Activated CD4-positive, alpha-beta T cell treated with anti-CD3 and anti-CD28 coated beads, Interleukin-2, amount 50 U/mL, for 1 hour (primary cell): ENCODE measurements at regions not wholly inside any gene's neighbourhood (a gene's known extent, or its start where the extent isn't known, plus 50 kb on each side); places are given as distances from the start of the nearest gene placed in this dataset.

Source experiments
- DNase-seq: peaks from one replicate; pipeline ENCODE4 v3.0.0-alpha.2; 2020

GRCh38 chr12:4045786-4046494 is 172.7 kb upstream of the PARP11 start:
- DNase-seq = no peak

DNA sequence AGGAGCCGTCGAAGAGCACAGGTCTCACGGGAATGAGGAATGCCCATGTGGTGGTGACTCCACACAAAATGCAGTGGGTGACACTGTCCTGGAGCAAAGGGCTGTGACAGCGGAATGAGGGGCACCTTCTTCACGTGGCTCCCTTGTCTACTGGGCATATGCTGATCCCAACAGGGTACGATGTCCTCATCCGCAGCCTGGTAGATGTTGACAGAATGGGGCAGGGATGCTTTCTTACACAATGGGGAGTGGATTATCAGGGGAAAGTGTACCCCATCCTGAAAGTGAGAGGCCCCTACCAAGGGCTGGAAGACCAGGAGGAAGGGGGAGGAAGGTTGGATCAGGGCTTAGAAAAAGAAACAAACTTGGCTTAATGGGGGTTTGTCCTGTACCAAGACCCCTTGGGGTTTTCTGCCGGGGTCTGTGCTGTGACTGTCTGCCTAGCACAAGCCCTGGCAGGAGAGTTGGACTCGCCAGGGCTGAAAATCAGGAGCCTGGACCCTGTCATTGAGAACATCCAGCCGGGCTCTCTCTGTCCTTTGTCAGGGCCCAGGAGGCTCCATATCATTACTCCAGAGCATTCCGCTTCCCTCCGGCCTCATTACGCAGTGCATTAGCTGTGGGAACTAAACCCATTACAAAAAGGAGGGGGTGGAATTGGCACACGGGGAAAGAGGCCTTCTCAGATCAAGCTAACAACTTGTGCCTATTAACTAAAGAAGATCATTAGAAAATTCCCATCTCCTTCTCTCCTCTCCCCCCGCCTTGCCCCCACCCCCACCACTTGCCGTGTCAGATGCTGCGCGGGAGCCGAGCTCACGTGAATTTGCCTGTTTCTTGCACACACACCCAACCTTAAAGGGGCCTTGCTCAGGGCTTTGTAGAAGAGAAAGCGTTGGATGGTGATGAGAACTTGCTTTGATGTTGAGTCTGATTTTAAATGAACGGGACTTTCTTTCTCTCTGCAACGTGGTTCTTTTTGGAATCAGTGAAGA is 171.8 kb upstream of the PARP11 start:
- no peak for DNase-seq

DNA sequence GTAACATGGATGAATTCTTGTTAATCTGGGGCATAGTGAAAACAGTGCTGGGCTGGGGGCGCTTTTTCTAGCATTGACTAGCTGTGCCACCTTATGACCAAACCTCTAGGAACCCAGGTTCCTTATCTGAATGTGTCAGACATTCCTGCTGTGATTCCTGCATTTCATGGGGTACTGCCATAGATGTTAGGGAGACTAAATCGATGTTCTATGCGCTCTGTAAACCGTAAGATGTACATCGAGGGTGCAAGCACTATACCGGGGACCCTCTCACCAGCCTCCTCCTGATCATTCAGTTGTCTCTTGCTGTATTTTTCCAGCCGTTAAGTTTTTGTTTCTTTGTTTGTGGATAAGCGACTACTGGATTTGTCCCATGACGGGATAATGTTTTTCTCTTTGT is 170.9 kb upstream of the PARP11 start:
- no peak for DNase-seq

- no peak for DNase-seq
Observed at GRCh38 chr12:4041187-4041885, 168.1 kb upstream of the PARP11 start.

- DNase-seq = no peak
Observed at GRCh38 chr12:4039931-4040330, 166.7 kb upstream of the PARP11 start.

DNA sequence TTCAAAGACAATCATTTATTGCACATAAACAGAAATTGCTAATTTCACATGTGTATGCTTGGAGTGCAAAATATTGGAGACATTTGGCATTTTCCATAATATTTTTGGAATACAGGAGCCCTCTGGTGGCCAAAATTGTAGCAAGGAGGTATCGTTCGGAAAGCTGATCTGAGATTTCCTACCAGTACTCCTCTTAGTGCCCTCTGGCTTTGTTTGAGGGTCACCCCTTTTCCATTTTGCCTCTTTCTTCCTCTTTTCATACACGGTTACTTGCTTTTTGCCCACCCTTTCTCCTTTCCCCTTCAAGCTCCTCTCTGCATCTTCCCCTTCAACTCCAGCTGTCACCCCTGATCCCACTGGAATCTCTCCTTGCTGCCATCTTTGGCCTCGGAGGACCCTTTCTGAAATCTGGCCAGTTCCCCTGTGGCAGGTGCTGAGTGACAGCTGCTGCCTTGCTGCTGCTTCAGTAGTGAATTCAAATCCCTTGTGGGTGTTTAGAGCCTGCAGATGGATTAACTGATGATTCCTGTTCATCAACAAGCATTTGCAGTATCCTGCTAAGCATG is 164.6 kb upstream of the PARP11 start:
- DNase-seq = peak; percentile 13

DNA sequence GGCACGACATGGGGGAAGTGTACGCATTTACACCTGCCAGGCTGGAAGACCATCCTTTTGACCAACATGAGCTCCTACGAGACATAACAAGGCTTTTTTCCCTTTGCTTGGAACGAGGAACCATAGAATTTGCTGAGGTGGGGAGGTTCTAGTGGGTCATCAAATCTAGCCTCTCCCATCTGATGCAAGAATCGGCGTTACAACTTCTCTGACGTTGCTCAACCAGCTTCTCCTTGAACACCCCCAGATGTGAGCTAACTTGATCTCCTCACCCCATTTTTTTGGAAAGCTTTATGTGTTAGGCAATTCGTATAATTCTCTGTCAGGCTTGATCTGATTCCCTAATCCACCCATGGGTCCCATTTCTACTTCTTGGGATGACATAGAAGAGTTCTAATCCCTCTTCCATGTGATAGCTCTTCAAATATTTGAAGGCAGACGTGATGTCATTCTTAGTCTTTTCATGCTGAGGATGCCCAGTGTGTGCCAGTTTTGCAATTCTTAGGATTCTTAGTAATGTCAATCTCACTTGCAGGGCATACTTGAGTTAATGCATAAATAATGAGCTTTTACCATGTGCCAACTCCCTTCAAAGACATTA is 163.6 kb upstream of the PARP11 start:
- DNase-seq = no peak

- DNase-seq = no peak
Observed at GRCh38 chr12:4034921-4035320, 161.7 kb upstream of the PARP11 start.

DNA sequence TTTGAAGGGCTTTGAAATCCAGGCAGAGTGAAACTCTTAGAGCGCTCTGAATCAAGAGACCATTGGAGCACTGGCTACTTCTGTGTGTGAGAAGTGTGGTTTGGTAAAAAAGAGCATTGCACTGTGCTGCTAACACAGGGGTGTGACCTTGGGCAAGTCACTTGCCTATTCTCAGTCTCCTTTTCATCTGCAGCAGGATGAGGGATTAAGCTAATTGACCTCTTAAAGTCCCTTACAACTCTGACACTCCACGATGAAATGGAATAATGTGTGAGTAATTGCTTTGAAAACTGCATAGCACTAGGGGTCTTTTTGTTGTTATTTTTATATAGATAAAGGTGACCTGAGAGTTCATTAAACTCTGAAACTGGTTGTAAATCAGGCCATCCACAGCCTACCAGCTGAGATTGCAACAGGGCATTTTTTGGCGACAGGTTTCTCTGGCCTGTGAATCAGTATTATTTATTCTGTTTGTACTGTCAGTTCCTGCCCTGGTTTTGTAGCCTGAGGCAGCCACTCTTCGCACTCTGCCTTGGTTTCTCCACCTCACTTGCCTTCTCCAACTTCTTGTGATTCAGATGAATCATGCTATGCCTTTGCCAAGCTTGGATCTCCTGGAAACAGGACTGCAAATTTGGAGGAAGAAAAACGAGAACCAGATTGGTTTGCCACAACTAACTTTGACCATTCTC is 159.9 kb upstream of the PARP11 start:
- DNase-seq = no peak

DNA sequence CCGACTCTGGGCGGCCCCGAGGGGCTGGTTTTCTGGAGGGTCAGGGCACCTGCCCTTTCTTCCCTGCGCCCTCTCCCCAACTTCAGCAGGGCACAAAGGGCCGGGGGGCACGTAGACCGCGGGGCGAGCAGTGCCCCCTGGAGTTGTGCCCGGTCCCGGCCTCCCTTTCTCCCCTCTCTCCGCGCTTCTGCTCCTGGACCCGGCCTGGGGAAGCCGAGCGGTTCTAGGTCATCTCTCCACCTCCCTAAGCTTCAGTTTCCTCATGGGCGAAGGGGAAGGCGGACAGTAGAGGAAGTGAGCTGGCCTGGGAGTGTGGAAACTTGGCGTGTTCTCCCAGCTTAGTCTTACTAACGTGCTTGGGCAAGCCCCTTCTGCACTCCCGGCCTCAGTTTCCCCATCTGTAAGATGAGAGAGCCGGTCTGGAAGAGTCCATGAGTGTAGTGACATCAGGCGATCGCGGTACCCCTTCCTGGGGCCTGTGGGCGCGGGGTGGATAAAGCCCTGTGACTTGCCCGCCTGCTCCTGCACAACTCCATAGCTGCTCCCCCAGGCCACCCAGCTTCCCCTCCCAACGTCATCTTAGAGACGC is 158.6 kb upstream of the PARP11 start:
- no peak for DNase-seq

GRCh38 chr12:4030929-4031702 is 157.9 kb upstream of the PARP11 start:
- peak; percentile 71 for DNase-seq

GRCh38 chr12:4027412-4027811 is 154.2 kb upstream of the PARP11 start:
- DNase-seq = peak; percentile 61

DNA sequence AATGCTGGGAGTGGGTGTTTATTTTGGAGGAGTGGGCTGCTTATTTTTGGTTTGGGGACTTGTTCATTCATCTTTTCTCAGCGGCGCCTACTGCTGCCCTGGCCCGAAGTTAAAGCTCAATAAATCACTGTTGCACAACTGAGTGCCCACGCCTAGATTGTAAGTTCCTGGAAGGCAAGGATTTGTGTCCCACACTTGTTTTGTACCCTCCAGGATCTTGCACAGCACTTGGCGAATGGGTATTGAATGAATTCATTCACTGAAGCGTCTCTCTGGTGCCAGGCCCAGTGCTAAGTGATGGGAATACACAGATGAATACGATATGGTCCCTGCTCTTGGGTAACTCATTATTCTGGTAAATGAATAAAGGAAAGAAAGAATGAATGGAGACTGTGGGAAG is 153.3 kb upstream of the PARP11 start:
- DNase-seq = no peak

DNA sequence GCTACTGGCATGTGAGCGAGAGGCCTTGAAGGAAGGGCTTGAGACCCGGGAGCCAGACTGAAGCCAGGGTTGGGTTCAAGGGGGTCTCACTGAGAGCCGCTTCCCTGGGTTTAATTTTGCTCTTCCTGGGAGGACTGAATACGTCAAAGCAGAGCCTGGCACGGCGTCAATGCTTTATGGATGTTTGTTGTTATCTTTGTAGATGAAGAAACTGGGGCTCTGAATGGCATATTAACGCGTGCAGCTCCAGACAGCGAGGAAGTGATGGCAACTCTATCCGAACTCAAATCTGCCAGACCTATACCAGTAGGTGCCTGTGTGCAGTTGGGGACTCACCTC is 152.8 kb upstream of the PARP11 start:
- DNase-seq = no peak

DNA sequence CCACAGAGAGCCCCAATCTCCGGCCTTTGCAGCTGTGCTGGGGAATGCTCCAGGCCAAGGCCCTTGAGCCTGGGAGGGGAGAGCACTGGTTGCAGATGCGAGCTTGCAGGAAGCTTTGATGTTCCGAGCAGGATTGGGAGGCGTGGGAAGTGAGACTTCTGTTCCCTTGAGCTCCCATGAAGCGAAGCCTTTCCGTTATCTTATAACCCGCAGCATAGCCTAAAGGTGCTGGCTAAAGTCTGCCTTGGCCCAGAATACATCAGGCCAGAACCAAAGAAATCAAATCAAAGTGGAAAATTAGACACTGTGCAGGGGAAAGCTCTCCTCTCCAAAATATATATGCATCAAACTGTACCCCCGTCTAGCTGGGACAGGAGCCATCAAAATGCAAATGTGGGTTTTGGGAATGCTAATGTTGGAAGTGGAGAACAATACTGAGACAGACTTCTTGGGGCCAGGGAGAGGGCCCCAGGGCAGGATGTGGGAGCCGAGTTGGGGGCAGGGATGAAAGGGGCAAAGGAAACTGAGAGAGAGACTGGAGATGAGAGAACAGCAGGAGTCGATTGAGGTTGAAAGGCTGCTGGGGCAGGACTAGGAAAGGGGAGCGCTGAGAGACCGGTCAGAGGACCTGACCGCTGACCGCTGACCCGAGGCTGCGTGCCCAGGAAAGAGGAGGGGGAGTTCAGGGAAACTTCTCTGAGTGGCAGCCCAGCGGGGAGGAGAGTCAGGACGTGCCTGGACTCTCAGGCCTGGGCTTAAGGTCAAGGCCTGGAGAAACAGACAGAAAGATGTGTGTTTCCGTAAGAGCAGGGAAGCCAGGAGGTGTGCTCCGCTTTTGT is 152.2 kb upstream of the PARP11 start:
- no peak for DNase-seq

GRCh38 chr12:4024701-4025100 is 151.5 kb upstream of the PARP11 start:
- DNase-seq = no peak

DNA sequence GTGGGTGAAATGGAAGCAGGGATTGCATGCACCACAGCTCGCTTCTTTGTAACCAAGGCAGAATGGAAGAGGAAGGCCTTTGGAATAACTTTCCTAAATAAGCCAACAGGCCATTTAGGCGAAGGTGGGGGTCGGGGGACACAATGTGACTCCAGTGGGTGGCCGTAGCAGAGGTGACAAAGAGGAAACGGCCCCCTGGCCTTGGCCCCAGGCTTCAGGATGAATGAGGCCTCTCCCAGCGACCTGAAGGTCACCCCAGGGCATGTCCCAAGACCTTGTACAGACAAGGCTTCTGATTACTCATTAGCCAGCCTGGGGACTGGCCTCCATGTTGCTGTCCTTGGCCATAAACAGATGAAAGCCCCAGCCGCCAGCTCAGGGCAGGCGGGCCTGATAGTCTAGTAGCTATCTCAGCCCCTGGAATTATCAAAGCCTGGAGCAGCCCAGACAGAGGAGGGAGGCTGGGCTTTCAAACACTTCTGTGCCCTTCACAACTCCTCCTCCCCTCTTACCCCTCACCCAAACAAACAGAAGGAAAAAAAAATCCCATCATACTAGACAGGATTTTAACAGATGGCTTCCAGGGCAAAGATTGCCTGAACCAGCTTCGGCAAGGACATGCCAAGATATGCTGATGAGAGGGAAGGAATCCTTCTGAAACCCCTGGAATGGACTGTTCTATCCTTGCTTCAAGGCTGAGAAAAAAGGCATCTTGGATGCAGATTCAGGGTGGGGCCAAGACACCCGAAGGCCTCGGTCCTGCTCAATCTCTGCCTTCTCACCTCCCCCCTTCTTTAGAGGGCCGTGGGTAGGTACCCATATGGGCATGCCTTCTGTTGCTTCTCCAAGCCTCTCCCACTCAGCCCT is 142.3 kb upstream of the PARP11 start:
- no peak for DNase-seq

DNA sequence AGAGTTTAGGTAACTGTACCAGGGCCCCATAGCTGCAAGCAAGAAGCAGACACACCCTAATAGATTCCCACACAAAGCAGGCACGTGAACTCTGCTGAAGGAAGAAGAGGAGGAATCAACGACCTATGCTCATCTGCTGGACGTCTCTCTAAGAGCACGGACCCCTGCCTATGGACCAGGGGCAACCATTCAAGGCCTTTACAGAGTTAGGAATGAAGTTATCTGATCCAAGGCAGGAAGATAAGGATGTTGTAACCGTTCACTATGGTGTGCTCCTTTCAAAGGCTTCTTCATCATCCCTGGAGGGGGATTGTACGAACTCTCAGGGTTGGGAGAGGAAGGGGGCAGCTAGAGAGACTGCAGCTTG is 141.6 kb upstream of the PARP11 start:
- no peak for DNase-seq

DNA sequence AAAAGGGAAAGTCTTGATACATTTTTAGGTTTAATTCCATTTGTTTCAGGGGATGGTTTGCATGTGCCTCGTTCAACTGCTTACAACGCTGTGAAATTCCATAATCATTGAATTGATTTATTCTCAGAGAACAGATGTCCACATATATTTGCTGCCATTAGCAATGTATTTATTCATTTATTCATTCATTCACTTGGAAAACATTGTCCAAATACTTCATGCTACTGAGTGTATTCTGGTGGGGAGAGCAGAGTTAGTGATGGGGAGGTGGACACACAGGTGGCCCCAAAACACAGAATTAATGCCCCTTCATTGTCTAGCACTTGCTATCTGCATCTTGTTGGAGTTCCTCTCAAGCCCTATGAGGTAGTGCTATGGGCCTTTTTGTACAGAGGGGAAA is 141.2 kb upstream of the PARP11 start:
- DNase-seq = no peak
